ENCODE measurements at regions not wholly inside any gene's neighbourhood (a gene's known extent, or its start where the extent isn't known, plus 50 kb on each side); places are given as distances from the start of the nearest gene placed in this dataset.

GRCh38 chr12:61029516-61029915 lies 1230.7 kb upstream of the USP15 start:
- no peak for DNase-seq (ENCODE audit: extremely low read depth in 1 of 4, low spot score in 3 of 4)

More at GRCh38 chr12:61029516-61029915, 1230.7 kb upstream of the USP15 start:
- peaks cover 2% of the 10 kb centered on the region; the same call in 1 of the 2 replicates for H3K9me3 ChIP-seq (replicated peaks; ENCODE audit: control insufficient read depth, insufficient read depth, low read depth, low read length)
- H3K36me3 ChIP-seq (ENCODE audit: control insufficient read depth, insufficient read depth, low read length) = no peaks in the 10 kb centered on the region
- H3K4me3 ChIP-seq = no peak overlapping the region
- no TSS peak for BruUV-seq (replicated peaks)
- no peak overlapping the region for H3K4me2 ChIP-seq (ENCODE audit: insufficient read depth, low read length)
- no peak overlapping the region for H2AFZ ChIP-seq (ENCODE audit: low read depth, low read length)
- CTCF ChIA-PET (ENCODE audit: low intra/inter-chr PET ratio) = no interaction called here
- FAIRE-seq = no peak
- no peak overlapping the region for H3K9ac ChIP-seq (ENCODE audit: insufficient read depth in 1 of 2, low read depth in 2 of 2, low read length in 2 of 2)
- no peaks in the 10 kb centered on the region for H3K9me1 ChIP-seq (ENCODE audit: control insufficient read depth, insufficient read depth, low read length)
- POLR2A ChIA-PET = no interaction called here
- no peaks in the 10 kb centered on the region for H4K20me1 ChIP-seq (replicated peaks; ENCODE audit: control insufficient read depth, insufficient read depth, low read length)
- H3K79me2 ChIP-seq (ENCODE audit: control insufficient read depth, insufficient read depth, low read length) = no peaks in the 10 kb centered on the region
- intact Hi-C loops (cut with micrococcal nuclease) (no loop called here), in situ Hi-C loops (cut with MboI) (no loop called here)
- no peaks in the 10 kb centered on the region for H3K27me3 ChIP-seq (ENCODE audit: control insufficient read depth in 2 of 2, insufficient read depth in 2 of 2, low read length in 2 of 2)
- H3K27ac ChIP-seq (ENCODE audit: extremely low read depth, low read depth, low read length) = no peak overlapping the region
- no peaks in the 10 kb centered on the region for H3K4me1 ChIP-seq (replicated peaks in 1 of 2; ENCODE audit: control insufficient read depth in 2 of 2, insufficient read depth in 2 of 2, low read length in 2 of 2)
- TF ChIP-seq ZNF512 (tag; IDR thresholded peaks at IDR 0.05) = peak; percentile 71
- TF ChIP-seq MBD1 (CRISPR knock-in tag; IDR thresholded peaks at IDR 0.05) = no peak
- no peak for TF ChIP-seq SMC3 (conservative IDR thresholded peaks at IDR 0.05; ENCODE audit: insufficient read depth, low read depth, low read length)
- TF ChIP-seq CTCF (IDR thresholded peaks at IDR 0.05 in 2 of 3, conservative IDR thresholded peaks at IDR 0.05 in 1 of 3; ENCODE audit: insufficient read depth in 2 of 3, low read depth in 1 of 3, low read length in 3 of 3) = no peak
- 0% methylated on average over 1 of the region's 1 CpG for WGBS (ENCODE audit: insufficient coverage, low coverage, missing lambda C conversion rate)
- no peak for ATAC-seq

Measured in K562 (cell line).